ENCODE measurements at regions not wholly inside any gene's neighbourhood (a gene's known extent, or its start where the extent isn't known, plus 50 kb on each side); places are given as distances from the start of the nearest gene placed in this dataset.

- TF ChIP-seq ONECUT2 (CRISPR knock-in tag; IDR thresholded peaks at IDR 0.05) (no peak), ZNF777 (CRISPR knock-in tag; IDR thresholded peaks at IDR 0.05) (no peak)
Observed at GRCh38 chr3:46089237-46090011, 62.1 kb upstream of the XCR1 start (continued).

DNA sequence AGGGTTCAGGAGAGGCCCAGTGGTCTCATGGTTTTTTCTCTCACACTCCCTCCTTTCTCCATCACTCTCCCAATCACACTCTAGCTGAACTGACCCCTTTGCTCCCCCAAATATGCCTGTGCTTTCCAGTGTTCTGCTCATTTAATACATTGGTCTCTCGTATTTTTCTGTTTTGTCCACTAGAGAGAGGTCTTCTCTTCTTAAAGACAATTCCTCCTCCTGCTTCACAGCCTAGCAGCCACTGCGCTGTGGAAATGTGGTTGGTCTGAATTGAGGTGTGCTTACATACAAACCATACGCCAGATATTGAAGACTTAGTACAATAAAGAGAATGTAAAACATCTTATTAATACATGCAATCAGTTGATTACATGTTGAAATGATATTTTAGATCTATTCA is 60.6 kb upstream of the XCR1 start:
- H3K9me3 ChIP-seq (ENCODE audit: low read length) = no peaks in the 10 kb centered on the region
- ATAC-seq (no peak), DNase-seq (ENCODE audit: low spot score) (no peak), FAIRE-seq (no peak)
- H2AFZ ChIP-seq (ENCODE audit: low read length) = no peak overlapping the region
- no peaks in the 10 kb centered on the region for H4K20me1 ChIP-seq (ENCODE audit: insufficient read depth, low read length)
- no TSS peak for BruUV-seq (replicated peaks)
- no peak overlapping the region for H3K27ac ChIP-seq (ENCODE audit: extremely low read length, insufficient read depth, low read length)
- 26% methylated on average over 3 of the region's 3 CpGs for WGBS (ENCODE audit: low lambda C conversion rate)
- H3K36me3 ChIP-seq (replicated peaks in 1 of 2; ENCODE audit: control insufficient read depth in 1 of 2, insufficient read depth in 2 of 2, low read length in 2 of 2) = no peaks in the 10 kb centered on the region
- H3K27me3 ChIP-seq (ENCODE audit: control insufficient read depth in 1 of 2, insufficient read depth in 2 of 2, low read length in 2 of 2) = no peaks in the 10 kb centered on the region
- H3K4me1 ChIP-seq (ENCODE audit: insufficient read depth, low read length) = 0 out of 2 replicates have a peak, but pooled peaks cover 8% of the 10 kb centered on the region
- TF ChIP-seq ZNF747 (CRISPR knock-in tag; IDR thresholded peaks at IDR 0.05; ENCODE audit: borderline replicate concordance) (no peak), TOPORS (CRISPR knock-in tag; IDR thresholded peaks at IDR 0.05) (no peak), ATF3 (CRISPR knock-in tag; IDR thresholded peaks at IDR 0.05) (no peak), HOXA3 (CRISPR knock-in tag; IDR thresholded peaks at IDR 0.05) (no peak), ZNF543 (CRISPR knock-in tag; IDR thresholded peaks at IDR 0.05) (no peak), SP140L (CRISPR knock-in tag; IDR thresholded peaks at IDR 0.05; ENCODE audit: borderline replicate concordance) (no peak), REPIN1 (CRISPR knock-in tag; IDR thresholded peaks at IDR 0.05; ENCODE audit: borderline replicate concordance, low read depth) (no peak), TCF7L2 (IDR thresholded peaks at IDR 0.05; ENCODE audit: low read depth, low read length) (no peak), SUZ12 (IDR thresholded peaks at IDR 0.05; ENCODE audit: low read depth, low read length) (no peak), IRX3 (CRISPR knock-in tag; IDR thresholded peaks at IDR 0.05; ENCODE audit: borderline replicate concordance, low read depth) (no peak), ZNF343 (CRISPR knock-in tag; IDR thresholded peaks at IDR 0.05) (no peak), ZBTB21 (CRISPR knock-in tag; IDR thresholded peaks at IDR 0.05) (no peak), ZNF567 (CRISPR knock-in tag; IDR thresholded peaks at IDR 0.05; ENCODE audit: borderline replicate concordance) (no peak)
- TF ChIP-seq, protein P1, sequence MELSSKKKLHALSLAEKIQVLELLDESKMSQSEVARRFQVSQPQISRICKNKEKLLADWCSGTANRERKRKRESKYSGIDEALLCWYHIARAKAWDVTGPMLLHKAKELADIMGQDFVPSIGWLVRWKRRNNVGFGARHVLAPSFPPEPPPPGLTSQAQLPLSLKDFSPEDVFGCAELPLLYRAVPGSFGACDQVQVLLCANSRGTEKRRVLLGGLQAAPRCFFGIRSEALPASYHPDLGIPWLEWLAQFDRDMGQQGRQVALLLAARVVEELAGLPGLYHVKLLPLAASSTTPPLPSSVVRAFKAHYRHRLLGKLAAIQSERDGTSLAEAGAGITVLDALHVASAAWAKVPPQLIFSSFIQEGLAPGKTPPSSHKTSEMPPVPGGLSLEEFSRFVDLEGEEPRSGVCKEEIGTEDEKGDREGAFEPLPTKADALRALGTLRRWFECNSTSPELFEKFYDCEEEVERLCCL (CRISPR knock-in tag; IDR thresholded peaks at IDR 0.05; ENCODE audit: borderline replicate concordance) = no peak
- TF ChIP-seq, protein P2, sequence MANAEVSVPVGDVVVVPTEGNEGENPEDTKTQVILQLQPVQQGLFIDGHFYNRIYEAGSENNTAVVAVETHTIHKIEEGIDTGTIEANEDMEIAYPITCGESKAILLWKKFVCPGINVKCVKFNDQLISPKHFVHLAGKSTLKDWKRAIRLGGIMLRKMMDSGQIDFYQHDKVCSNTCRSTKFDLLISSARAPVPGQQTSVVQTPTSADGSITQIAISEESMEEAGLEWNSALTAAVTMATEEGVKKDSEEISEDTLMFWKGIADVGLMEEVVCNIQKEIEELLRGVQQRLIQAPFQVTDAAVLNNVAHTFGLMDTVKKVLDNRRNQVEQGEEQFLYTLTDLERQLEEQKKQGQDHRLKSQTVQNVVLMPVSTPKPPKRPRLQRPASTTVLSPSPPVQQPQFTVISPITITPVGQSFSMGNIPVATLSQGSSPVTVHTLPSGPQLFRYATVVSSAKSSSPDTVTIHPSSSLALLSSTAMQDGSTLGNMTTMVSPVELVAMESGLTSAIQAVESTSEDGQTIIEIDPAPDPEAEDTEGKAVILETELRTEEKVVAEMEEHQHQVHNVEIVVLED (CRISPR knock-in tag; IDR thresholded peaks at IDR 0.05; ENCODE audit: borderline replicate concordance) = no peak
- H3K4me2 ChIP-seq (ENCODE audit: low read depth, low read length) = no peak overlapping the region
- no peak overlapping the region for H3K4me3 ChIP-seq (replicated peaks in 1 of 3; ENCODE audit: insufficient read depth in 1 of 3, low read depth in 2 of 3, low read length in 3 of 3)
- H3K9ac ChIP-seq (ENCODE audit: insufficient read depth, low read depth, low read length) = no peak overlapping the region
- intact Hi-C loops (cut with micrococcal nuclease; ENCODE audit: unreplicated experiment) = no loop called here
- POLR2A ChIA-PET = no interaction called here
- in situ Hi-C loops (cut with HindIII; ENCODE audit: extremely low pct_ligation_motif_present, low pct_unique_long_range_greater_than_20kb) = no loop called here
- CTCF ChIA-PET (ENCODE audit: low intra/inter-chr PET ratio, low total read pairs) = no interaction called here
- H3K79me2 ChIP-seq (ENCODE audit: insufficient read depth, low read length) = no peaks in the 10 kb centered on the region

All from HepG2 (cell line).